Vagina (tissue), 2 donors: ENCODE measurements at regions not wholly inside any gene's neighbourhood (a gene's known extent, or its start where the extent isn't known, plus 50 kb on each side); places are given as distances from the start of the nearest gene placed in this dataset.

Source experiments
- POLR2A ChIP-seq, 2 donors: fragments of 450-650 bp; IDR thresholded peaks; one replicate each; pipeline ENCODE4 v1.6.1; 2017; ENCODE audit warnings: antibody characterized with exemption in 2 of 2, mild to moderate bottlenecking in 2 of 2, moderate library complexity in 2 of 2
- POLR2AphosphoS5 ChIP-seq, 2 donors: sonication (generic); formaldehyde crosslinking; IDR thresholded peaks; one replicate each; pipeline ENCODE4 v1.9.0; 2017; ENCODE audit warnings: antibody characterized with exemption in 2 of 2, mild to moderate bottlenecking in 2 of 2, low read depth in 1 of 2; ENCODE audit not compliant: insufficient read depth in 1 of 2
- TF ChIP-seq, protein P1 (sequence below), 3 experiments: fragments of 450-650 bp in 2 of 3; fragments of 200-600 bp in 1 of 3; sonication (generic) in 1 of 3; IDR thresholded peaks; one replicate each; pipeline ENCODE4 v1.5.1; 2017 to 2019; ENCODE audit warnings: antibody characterized with exemption in 3 of 3, mild to moderate bottlenecking in 2 of 3, moderate library complexity in 2 of 3

DNA sequence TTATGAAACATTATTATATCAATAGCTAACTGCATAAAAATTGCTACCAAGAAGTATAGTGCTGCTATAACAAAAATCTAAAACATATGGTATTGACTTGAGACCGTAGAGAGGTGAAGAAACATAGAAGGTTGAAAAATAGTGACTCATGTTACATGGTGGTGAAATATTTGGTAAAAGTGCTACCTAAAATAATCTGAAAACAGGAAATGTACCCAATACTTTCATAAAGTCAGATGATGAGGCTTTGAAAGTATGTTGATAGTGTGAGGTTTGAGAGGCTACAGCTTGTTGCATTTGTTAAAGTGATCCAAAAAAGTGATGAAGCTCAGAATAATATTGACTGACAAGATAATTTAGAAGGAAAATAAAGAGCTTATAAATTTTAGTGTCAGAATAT is 718.7 kb upstream of the SLC8A1 start:
- TF ChIP-seq, protein P1, sequence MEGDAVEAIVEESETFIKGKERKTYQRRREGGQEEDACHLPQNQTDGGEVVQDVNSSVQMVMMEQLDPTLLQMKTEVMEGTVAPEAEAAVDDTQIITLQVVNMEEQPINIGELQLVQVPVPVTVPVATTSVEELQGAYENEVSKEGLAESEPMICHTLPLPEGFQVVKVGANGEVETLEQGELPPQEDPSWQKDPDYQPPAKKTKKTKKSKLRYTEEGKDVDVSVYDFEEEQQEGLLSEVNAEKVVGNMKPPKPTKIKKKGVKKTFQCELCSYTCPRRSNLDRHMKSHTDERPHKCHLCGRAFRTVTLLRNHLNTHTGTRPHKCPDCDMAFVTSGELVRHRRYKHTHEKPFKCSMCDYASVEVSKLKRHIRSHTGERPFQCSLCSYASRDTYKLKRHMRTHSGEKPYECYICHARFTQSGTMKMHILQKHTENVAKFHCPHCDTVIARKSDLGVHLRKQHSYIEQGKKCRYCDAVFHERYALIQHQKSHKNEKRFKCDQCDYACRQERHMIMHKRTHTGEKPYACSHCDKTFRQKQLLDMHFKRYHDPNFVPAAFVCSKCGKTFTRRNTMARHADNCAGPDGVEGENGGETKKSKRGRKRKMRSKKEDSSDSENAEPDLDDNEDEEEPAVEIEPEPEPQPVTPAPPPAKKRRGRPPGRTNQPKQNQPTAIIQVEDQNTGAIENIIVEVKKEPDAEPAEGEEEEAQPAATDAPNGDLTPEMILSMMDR (IDR thresholded peaks at IDR 0.05), result no peak
- no peak for TF ChIP-seq POLR2A (IDR thresholded peaks at IDR 0.05)
- TF ChIP-seq POLR2AphosphoS5 (IDR thresholded peaks at IDR 0.05; ENCODE audit: insufficient read depth in 1 of 2, low read depth in 1 of 2), result no peak
